ENCODE measurements at regions not wholly inside any gene's neighbourhood (a gene's known extent, or its start where the extent isn't known, plus 50 kb on each side); places are given as distances from the start of the nearest gene placed in this dataset.

DNA sequence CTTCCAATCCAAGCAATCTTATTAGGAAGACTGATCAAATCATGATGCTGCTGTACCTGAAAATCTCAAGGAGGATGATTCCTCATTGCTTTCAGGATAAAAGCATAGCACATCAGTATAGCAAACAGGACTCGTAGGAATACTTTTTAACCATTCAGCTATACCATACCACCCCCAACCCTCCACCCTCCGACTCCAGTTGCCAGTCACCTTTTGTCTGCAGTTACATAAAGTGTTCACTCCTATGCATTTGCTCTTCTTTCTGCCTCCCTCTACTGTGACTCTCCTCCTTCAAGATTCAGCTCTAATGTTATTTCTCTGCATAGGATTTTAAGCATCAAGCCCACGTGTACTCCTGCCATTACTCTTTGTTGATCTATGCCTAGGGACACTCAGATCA, 124.7 kb upstream of the KCNQ5 start:
- no peak for ATAC-seq
- TF ChIP-seq CTCF (IDR thresholded peaks at IDR 0.05) (no peak), POLR2A (IDR thresholded peaks at IDR 0.05) (no peak)
- DNase-seq, result no peak

GRCh38 chr6:72500669-72501068, 121.2 kb upstream of the KCNQ5 start:
- H3K9me3 ChIP-seq, result no peaks in the 10 kb centered on the region
- H3K4me3 ChIP-seq, result no peak overlapping the region
- intact Hi-C loops (cut with DNase I), result no loop called here
- H3K27ac ChIP-seq, result no peak overlapping the region
- DNase-seq (no peak), ATAC-seq (no peak)
- H3K36me3 ChIP-seq (replicated peaks in 1 of 2; ENCODE audit: insufficient read depth in 1 of 2, low read depth in 2 of 2), result no peaks in the 10 kb centered on the region
- WGBS, 2 donors, result 91 to 92% methylated on average over 3 of the region's 3 CpGs
- TF ChIP-seq CTCF (IDR thresholded peaks at IDR 0.05), result no peak
- no peak for TF ChIP-seq POLR2A (IDR thresholded peaks at IDR 0.05)
- no peaks in the 10 kb centered on the region for H3K4me1 ChIP-seq
- H3K27me3 ChIP-seq, result no peaks in the 10 kb centered on the region

More for the DNA sequence above, 124.7 kb upstream of the KCNQ5 start:
- Histone ChIP-seq H3K4me3 (no peak overlapping the region), H3K36me3 (replicated peaks in 1 of 2; ENCODE audit: insufficient read depth in 1 of 2, low read depth in 2 of 2) (no peaks in the 10 kb centered on the region), H3K4me1 (no peaks in the 10 kb centered on the region), H3K27me3 (no peaks in the 10 kb centered on the region), H3K27ac (no peak overlapping the region), H3K9me3 (no peaks in the 10 kb centered on the region)
- 53 to 58% methylated on average over 3 of the region's 3 CpGs for WGBS, 2 donors
- intact Hi-C loops (cut with DNase I), result no loop called here

DNA sequence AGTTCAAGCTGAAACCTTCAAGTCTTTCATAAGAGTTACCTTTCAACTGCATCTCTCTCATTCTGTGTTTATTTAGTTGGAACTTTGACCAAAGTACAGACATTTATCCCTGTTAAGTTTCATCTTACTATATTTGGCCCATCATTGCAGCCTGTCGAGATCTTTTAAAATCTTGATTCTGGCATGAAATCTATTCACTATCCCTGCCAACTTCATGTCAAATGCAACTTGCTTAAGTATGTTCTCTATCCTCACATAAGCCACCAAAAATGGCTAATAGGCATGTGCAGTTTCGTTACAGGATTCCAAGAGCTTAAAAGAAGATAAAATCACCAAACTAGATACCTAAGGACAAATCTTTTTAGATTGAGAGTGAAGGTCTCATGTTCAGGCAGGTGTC, 117.5 kb upstream of the KCNQ5 start:
- ATAC-seq, result no peak
- DNase-seq, result no peak
- H3K36me3 ChIP-seq (replicated peaks in 1 of 2; ENCODE audit: insufficient read depth in 1 of 2, low read depth in 2 of 2), result no peaks in the 10 kb centered on the region
- no peaks in the 10 kb centered on the region for H3K9me3 ChIP-seq
- H3K27ac ChIP-seq, result no peak overlapping the region
- WGBS, 2 donors, result 48 to 52% methylated on average over 2 of the region's 2 CpGs
- no peaks in the 10 kb centered on the region for H3K27me3 ChIP-seq
- TF ChIP-seq CTCF (IDR thresholded peaks at IDR 0.05), result no peak
- no peak for TF ChIP-seq POLR2A (IDR thresholded peaks at IDR 0.05)
- no peak overlapping the region for H3K4me3 ChIP-seq
- no peaks in the 10 kb centered on the region for H3K4me1 ChIP-seq
- intact Hi-C loops (cut with DNase I), result no loop called here

DNA sequence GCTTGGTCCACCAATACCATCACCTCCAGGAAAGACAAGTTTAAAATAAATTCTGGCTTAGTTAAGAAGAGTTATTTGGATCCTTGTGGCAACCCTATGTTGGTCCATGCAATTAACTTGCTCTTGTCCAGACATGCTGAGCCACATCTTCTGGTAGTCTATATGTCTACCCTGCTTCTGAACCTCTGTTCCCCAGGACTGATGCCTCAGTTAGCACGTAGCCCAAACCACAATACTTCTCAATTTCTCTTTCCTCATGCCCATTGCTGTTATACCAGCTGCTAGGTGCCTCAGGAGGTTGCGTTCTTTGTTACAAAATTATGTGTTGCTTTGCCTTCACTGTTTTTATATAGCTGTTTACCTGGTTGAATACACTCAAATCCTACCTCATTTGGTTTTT, 116.4 kb upstream of the KCNQ5 start:
- DNase-seq (no peak), ATAC-seq (no peak)
- Histone ChIP-seq H3K9me3 (no peaks in the 10 kb centered on the region), H3K27me3 (no peaks in the 10 kb centered on the region), H3K36me3 (replicated peaks in 1 of 2; ENCODE audit: insufficient read depth in 1 of 2, low read depth in 2 of 2) (no peaks in the 10 kb centered on the region), H3K27ac (no peak overlapping the region), H3K4me3 (no peak overlapping the region), H3K4me1 (no peaks in the 10 kb centered on the region)
- intact Hi-C loops (cut with DNase I), result no loop called here
- WGBS, 2 donors, result 48 to 74% methylated on average over 2 of the region's 2 CpGs
- TF ChIP-seq POLR2A (IDR thresholded peaks at IDR 0.05), result no peak
- no peak for TF ChIP-seq CTCF (IDR thresholded peaks at IDR 0.05)

DNA sequence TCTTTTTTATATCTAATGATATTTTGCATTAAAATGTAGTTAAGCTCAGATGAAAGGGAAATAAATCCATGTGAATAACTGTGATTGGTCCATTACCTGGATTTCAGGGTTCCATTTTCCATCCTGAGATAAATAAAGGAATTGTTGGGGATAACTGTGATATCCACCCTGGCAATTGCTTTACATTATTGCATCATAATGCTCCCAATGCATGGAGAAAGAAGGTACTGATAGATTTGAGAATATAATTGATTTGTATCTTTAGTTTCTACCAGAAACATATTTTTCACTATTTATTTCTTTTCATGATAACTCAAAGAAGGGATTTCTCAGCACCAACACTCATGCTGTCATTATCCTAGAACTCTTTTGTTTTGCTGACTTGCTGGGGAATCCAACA, 102.0 kb upstream of the KCNQ5 start:
- no peak for DNase-seq
- Histone ChIP-seq H3K4me1 (no peaks in the 10 kb centered on the region), H3K27ac (no peak overlapping the region), H3K36me3 (replicated peaks in 1 of 2; ENCODE audit: insufficient read depth in 1 of 2, low read depth in 2 of 2) (no peaks in the 10 kb centered on the region), H3K9me3 (no peaks in the 10 kb centered on the region), H3K27me3 (no peaks in the 10 kb centered on the region), H3K4me3 (no peak overlapping the region)
- no peak for TF ChIP-seq CTCF (IDR thresholded peaks at IDR 0.05)
- TF ChIP-seq POLR2A (IDR thresholded peaks at IDR 0.05), result no peak
- no peak for ATAC-seq
- intact Hi-C loops (cut with DNase I), result no loop called here

Measured in body of pancreas (tissue), 4 donors.